ENCODE measurements at regions not wholly inside any gene's neighbourhood (a gene's known extent, or its start where the extent isn't known, plus 50 kb on each side); places are given as distances from the start of the nearest gene placed in this dataset.
"Not testable (repeated sequence)": the region's sequence is repeated elsewhere in the genome, so short reads cannot be mapped to it uniquely, and the experiment has no call there.

DNA sequence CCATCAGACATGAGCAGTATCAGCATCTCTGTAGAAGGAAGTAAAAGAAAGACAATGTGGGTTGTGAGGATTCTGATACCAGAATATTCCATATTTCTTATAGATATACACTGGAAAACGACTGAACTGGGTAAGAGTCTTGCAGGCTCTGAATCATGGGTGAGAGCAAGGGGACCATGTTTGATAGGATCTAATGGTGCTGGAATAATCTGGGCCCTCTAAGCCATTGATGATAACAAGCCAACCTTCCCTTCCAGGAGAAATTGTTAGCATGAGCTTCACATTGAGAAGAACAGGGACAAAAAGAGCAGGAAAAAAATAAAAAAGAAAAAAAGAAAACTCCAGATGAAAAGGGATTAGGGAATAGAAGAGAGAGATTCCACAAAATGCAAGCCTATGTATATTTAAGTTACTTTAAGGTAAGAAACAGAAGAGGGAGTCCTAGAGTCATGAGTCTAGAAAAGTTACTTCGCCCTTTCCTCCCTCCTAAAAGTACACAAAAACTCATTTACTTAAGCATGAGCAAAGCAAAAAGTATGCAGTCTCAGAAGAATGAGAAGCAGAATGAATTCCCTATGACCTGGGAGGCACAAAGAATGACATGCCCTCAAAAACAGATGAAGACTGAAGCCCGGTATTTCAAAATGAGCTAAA is 181.9 kb downstream of the TMEM26 start:
- DNase-seq (ENCODE audit: low read depth), result peak; percentile 83

DNA sequence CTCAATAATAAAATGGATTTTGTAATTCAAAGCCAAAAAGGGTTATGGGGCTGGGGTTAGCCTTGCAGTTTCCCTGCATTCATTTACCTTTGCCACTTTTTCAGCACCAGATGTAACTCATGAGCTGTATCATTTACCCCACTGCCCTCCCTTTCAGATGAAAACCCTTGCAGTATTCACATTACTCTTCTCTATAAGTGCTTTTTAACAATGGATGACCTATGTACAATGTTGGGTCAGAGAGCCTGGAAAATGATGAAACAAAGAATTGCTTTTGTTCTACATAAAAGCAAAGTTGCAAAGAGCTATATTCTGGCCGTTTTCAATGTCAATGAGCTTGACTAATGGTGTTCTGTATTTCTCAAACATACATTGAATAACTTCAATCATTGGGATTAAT is 189.7 kb downstream of the TMEM26 start:
- no peak for DNase-seq (ENCODE audit: low read depth)

DNA sequence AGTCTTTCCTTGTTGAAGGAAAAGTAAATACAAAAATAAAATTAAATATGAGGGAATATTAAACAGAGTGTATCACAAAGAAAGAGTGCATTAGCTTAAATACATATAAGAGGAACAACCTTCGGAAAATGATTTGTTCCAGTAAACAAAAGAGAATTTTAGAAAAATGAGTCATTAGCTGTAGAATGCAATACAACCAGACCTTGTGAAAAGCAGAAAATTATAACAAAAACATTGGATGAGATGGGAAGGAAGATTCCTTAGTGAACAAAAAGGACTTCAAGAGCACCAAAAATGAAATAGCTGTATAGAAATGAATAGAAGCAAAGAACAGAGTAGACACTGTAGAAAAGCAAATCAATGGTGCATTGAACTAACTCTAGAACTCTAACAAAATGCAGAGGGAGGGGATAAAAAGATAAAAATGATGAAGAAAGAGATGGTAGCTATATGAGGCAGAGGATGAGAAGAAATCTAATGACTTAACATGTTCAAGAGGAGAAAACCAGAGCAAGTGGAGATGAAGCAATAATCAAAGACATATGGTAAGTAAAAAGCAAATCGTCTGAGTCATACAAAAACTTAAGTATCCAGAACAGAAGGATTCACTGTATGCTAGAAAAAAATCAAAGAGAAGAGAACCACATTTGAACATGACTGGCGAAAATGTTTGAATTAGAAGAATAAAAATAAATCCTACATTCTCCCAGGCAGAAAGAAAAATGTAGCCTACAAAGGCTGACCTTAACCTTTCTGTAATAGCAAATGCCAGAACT is 190.5 kb downstream of the TMEM26 start:
- DNase-seq (ENCODE audit: low read depth), result peak; percentile 30

DNA sequence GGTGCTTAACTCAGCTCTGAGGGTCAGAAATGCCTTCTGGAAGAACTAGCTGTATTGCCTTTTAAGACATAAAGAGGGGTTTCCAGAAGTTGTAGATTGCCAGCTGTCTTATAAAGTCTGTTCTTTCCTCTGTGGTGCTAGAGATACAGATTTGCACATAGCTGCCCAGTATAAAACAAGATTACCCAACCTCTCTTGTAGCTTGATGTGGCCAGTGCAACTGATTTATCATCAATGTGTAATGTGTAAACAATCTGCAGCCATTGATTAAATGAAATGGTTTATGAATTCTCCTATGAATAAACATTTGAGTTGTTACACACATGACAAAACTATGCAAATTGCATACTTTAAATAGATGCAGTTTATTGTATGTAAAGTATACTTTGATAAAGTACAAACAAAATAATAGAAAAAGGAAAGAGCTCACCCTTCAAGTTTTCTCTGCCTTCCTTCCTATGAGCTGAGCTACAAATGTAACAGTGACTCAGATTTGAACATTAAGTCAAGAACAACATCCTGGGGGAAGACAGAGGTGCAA is 195.2 kb downstream of the TMEM26 start:
- peak; percentile 36 for DNase-seq (ENCODE audit: low read depth)

DNA sequence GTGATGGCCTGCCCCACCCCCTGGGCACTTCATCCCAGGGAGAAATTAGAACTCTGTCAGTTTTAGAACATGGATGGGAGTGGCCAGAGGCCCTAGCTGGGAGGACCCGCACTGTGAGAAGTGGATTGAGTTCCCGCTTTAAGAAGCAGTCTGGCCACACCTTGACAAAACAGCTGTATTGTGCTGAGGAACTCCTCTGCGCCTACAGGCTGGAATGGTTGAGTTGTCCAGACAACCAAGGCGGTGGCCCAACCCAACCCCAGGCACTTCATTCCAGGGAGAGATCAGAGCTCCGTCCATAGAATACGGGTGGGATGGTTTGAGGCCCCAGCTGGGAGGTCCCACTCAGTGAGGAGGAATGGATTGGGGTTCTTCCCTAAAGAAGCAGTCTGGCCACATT is 196.0 kb downstream of the TMEM26 start:
- no peak for DNase-seq (ENCODE audit: low read depth)

DNA sequence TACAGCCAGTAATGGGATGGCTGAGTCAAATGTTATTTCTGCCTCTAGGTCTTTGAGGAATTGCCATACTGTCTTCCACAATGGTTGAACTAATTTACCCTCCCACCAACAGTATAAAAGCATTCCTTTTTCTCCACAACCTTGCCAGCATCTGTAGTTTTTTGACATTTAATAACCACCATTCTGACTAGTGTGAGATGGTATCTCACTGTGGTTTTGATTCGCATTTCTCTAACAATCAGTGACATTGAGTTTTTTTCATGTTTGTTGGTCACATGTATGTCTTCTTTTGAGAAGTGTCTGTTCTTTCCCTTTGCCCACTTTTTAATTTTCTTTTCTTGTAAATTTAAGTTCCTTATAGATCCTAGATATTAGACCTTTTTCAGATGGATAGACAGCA is 200.9 kb downstream of the TMEM26 start:
- DNase-seq (ENCODE audit: low read depth), result not testable (repeated sequence)

DNA sequence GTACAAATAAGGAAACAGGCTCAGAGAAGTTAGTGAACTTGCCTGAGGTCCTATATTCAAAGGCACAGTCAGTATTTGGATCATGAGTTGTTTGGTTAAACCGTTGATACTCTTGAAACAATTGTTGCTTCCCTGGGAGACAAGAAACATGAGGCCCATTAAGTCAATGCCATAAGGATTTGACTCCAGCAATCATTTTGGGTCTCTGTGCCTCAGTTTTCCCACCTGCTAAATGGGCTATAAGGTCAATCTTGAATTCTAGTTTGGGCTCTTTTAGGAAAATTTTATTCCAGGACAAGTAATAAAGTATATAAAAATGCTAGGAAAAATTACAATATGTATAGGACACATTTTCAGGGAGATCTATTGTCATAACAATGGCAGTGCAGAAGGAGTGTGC is 202.1 kb downstream of the TMEM26 start:
- no peak for DNase-seq (ENCODE audit: low read depth)

DNA sequence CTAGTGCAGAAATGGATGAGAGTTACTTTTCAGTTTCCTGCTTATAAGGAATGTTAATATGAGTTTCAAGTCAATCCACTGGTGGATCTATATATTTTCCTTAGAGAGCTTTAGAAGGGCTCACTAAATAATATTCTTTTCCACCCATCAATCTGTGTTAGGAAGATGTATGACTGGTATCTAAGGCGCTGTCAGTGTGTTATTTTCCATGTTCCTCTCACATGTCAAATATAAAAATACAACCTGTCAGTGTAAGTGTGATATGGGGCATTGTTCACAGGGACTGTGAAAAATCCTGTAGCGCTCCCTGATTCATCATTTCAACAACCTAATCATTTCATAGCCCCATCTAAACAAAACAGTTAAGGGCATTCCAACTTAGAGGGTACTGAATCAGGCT is 203.1 kb downstream of the TMEM26 start:
- no peak for DNase-seq (ENCODE audit: low read depth)

DNA sequence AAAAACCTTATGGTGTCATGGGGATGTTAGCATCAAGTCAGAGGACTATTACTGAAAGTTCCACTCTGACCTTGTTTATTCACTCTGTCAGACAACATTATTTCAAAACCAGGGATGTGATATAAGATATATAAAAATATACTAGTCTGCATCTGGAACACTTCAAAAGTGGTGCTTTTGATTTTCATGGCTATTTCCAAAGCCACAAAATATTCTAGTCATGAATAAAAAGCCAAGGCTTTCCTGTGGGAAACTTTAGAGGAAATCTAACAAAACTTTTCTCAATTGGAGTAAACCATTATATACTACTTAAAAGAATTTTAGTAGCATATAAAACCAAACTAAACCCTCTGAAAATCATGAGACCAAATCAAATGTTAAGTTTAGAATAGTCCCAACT is 205.2 kb downstream of the TMEM26 start:
- no peak for DNase-seq (ENCODE audit: low read depth)

DNA sequence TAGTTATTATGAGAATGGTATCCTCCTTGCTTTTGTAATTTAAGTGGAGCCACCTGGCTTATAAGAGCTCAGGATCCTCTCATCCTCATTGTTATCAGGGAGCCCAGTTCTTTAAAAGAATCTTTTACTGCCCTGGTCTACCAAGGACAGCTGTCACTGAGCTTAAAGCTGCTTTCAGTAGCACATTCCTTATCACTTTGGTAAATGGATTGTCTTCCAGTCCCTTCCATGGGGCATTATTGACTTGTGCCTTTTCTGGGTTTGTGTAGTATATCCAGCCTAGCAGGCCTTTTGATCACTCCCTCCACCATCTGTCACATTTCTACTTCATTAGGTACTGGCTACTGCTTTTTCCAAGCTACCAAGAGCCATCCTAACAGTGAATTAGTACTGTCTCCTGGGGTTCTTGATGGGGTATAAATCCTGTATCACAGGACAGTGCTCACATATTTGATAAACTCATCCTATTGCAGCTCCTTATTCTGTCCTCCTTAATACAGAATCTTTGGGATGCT is 208.9 kb downstream of the TMEM26 start:
- DNase-seq (ENCODE audit: low read depth), result no peak

DNA sequence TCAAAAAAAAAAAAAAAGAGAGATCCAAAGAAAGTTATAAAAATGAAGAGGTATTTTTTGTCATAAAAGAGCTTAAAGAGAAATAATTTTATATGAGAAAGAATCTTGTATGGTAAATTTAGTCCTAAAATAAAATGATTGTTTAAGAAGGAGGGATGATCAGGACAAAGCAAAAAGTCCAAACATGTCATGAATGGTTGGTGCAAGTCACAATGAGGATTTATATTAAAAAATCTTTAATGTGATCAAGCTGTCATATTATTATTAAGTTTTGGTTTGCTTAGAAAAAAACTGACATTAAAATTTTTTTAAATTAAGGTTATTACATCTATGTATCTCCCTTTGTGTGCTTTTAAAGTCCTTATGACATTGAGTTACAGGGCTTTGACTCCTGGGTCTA is 220.4 kb downstream of the TMEM26 start:
- no peak for DNase-seq (ENCODE audit: low read depth)

DNA sequence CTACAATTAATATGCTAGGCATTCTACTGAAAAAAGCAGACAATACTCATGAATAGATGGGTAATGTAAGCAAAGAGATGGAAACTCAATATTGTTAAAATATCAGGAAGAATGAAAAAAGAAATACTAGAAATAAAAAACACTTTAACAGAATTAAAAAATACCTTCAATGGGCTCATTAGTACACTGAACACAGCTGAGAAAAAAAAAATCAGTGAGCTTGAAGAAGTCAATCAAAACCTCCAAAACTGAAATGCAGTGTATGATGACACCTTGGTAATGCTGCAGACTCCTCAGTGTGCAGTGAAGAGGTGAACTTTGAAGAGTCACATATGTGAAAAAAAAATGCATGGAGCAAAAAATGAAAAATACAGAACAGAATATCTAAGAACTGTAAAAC is 227.2 kb downstream of the TMEM26 start:
- DNase-seq (ENCODE audit: low read depth), result no peak

DNA sequence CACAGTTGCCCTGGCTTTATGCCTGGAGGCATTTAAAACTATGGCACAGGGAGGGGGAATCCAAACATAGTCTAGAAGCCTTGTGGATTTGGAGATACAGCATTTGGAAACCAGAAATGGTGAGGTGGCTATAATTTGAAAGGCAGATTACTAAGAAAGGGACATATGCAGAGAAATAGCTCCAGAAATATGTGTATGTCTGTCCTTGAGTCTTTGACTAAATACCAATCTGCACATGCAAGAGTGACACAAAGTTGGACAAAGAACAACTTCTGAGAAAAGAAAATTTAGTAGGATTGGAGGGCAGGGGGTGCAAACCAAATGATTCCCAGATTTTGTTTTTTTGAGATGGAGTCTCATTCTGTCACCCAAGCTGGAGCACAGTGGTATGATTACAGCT is 229.6 kb downstream of the TMEM26 start:
- DNase-seq (ENCODE audit: low read depth), result no peak

DNA sequence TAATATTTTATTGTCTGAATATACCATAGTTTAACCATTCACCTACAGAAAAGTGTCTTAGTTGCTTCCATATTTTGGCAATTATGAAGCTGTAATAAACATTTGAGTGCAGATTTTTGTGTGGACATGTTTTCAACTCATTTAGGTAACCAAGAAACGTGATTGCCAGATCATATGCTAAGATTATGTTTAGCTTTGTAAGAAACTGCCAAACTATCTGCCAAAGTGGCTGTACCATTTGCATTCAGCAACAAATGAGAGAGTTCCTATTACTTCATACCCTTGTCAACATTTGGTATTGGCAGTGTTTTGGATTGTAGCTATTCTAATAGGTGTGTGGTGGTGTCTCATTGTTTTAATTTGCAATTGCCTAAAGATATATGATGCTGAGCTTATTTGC is 233.5 kb downstream of the TMEM26 start:
- no peak for DNase-seq (ENCODE audit: low read depth)

DNA sequence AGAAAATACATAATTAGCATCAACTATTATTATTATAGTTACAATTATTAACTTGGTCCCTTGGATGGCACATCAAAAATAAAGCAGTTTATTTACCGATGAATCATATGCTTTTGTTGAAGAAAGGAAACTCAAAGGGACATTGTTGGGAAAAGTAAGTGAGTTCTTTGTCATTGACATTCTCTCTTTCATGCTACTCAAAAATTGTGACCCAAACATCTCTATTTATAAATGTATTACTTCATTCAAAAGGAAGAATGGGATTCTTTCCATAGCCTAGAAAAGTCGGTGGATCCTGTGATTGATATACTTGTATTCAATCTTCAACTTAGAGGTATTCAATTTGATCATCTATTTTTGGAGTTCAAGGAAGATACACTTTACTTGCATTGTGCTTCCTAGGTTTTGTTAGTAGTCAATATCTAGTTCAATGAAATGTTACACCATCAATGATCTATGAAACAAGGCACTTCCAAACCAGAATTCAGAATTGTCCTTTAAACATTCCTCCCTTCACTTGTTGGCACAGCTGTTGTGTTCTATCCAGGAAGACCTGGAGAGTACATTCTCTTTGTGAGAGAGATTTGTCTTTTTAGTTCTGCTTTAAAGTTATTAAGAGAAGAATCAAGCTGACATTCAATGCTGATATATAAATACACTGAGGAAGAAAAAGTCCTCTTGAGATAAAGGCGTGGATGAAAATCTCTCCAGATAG is 235.2 kb downstream of the TMEM26 start:
- DNase-seq (ENCODE audit: low read depth), result no peak

DNA sequence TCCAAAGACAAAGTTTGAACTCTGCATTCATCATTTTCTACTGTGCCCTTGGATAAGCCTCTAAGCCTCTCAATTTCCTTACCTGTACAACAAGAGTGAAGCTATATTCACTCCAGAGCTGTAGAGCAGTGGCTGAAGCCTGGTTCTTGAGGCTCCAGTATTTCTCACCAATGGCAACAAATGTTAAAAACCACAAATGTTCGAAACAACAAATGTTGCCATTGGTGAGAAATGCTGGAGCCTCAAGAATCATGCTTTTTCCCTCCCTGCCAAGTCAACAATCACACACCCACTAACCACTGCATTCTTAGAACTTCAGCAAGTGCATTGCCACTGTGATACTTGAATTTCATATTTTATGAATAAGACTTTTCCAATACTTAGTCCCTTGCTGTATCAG is 237.9 kb downstream of the TMEM26 start:
- DNase-seq (ENCODE audit: low read depth), result no peak

DNA sequence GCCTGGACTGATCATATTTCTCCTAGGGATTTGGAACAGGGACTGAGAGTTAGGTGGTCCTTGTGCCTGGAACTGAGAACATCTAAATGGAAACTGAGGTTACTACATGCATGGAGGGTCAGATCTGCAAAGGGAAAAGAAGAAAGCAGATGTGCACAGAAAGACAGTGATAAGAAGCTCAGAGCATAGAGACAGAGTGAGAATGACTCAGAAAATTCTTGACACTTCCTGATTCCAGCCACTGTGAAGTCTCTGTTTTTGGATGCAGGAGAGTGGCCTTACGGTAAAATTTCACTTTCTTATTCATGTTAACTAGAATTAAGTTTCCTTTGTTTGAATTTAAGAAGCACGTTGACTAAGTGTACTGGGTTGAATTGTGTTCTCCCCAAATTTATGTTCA is 241.7 kb downstream of the TMEM26 start:
- peak; percentile 2 for DNase-seq (ENCODE audit: low read depth)

DNA sequence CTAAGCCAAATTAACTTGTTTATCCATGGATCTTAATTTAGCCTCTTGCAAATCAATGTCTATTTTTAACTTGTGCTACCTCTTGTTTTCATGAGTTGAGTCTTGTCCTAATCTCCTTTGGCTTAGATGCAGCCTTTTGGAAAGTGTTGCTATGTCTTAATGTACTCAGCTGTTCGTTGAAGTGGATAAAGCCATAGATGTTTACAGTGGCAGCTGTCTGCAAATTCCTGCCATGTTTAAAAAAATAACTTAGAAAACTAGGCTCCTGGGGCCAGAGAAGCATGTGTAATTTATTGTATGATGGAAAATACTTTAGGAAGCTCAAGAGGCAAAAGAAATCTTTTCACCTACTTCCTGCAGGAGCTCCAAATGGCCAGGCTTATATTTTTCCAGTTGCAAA is 253.1 kb upstream of the RHOBTB1 start:
- DNase-seq (ENCODE audit: low read depth), result no peak

DNA sequence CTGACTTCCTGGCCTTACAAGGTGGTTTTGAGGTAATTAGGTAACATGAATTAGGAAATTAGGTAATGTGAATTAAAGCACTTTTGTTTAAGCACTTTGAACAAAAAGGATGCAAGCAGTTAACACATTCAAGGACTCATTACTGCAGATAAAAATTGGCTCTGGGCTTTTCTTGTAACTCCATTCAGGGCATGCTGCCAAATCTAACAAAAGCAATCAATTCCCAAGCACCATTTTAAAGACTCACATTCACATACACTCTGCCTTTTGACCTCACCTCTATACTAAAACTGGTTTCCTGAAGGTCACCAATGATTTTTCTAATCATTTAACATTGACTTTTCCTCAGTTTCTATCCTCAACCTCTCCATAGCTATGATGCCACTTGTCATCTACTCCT is 251.2 kb upstream of the RHOBTB1 start:
- DNase-seq (ENCODE audit: low read depth), result no peak

DNA sequence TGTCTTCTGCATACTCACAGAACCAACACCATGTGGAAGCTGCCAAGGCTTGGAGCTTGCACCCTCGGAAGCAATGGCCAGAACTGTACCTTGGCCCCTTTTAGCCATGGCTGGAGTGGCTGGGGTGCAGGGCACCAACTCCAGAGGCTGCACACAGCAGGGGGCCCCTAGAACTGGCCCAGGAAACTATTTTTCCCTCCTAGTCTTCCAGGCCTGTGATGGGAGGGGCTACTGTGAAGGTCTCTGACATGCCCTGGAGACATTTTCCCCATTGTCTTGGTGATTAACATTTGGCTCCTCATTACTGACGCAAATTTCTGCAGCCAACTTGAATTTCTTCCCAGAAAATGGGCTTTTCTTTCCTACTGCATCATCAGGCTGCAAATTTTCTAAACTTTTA is 248.6 kb upstream of the RHOBTB1 start:
- not testable (repeated sequence) for DNase-seq (ENCODE audit: low read depth)

DNA sequence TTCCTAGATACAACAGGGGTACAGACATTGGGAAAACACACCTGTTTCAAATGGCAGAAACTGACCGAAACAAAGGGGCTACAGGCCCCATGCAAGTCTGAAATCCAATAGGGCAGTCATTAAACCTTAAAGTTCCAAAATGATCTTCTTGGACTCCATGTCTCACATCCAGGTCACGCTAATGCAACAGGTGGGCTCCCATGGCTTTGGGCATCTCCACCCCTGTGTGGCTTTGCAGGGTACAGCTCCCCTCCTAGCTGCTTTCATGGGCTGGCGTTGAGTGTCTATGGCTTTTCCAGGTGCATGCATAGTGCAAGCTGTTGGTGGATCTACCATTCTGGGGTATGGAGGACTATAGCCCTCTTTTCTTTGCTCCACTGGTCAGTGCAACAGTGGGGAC is 248.1 kb upstream of the RHOBTB1 start:
- no peak for DNase-seq (ENCODE audit: low read depth)

DNA sequence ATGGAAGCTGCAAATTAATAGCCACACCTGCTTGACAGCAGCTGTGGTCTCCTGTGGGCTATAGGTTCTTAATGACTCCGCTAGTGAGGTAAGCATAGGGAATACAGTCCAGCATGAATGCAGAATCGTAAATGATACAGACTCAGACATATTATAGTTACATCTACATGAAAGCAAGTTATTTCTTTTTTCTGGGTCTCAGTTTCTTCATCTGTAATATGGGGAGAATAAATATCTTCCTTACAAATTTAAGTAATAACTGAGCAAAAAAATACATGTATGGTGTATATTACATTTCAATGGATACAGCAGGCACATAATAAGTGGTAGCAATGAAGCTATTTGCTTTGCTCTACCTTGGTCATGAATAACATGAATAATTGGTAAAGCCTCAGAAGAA is 245.9 kb upstream of the RHOBTB1 start:
- DNase-seq (ENCODE audit: low read depth), result no peak

DNA sequence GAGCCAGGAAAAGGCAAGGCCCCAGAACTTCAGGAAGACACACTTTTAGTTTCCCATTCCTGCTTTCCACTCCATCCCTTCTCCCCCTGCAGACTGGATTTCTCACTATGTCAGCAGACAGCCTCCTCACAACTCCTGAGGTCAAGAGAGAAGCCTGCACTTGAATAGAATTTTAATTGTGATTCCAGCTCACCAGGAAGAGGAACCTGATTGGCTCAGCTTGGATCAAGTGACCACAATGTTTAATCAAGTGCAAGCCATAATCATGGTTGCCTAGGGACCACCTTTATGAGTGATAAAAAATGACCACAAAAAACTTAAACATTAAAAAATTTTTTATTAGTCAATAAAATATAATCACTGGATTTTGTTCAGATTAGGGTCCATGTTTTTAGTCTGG is 244.7 kb upstream of the RHOBTB1 start:
- no peak for DNase-seq (ENCODE audit: low read depth)

Measured in amniotic epithelial cell (primary cell).